Stimulated activated CD4-positive, alpha-beta T cell treated with anti-CD3 and anti-CD28 coated beads, Interleukin-12 subunit alpha, Interleukin-12 subunit beta, amount 100 ng/mL, for 48 hours (primary cell): ENCODE measurements at regions not wholly inside any gene's neighbourhood (a gene's known extent, or its start where the extent isn't known, plus 50 kb on each side); places are given as distances from the start of the nearest gene placed in this dataset.
"Not testable (repeated sequence)": the region's sequence is repeated elsewhere in the genome, so short reads cannot be mapped to it uniquely, and the experiment has no call there.

Experiments
- DNase-seq, 3 donors: peaks; one replicate each; pipeline ENCODE4 v3.0.0-alpha.2; 2020; ENCODE audit warnings: low read depth in 2 of 3, low spot score in 1 of 3

DNA sequence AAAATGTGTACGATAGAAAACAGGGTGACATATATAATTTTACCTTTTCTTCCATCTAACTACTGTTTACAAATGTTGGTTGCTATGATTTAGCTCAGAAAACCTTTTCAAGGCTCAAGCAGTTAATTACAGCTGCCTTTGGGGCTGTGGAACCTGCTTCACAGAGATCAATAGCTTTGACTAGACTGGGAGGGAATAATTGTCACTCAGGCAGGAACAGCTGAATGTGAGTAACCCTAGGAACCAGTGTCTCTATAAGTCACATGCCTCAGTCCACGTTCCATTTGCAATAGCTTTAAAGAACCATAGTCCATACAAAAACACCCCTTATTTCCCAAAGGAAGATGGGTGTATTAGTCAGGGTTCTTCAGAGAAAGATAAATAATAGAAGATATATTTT lies 306.8 kb upstream of the ERCC4 start:
- no peak for DNase-seq

DNA sequence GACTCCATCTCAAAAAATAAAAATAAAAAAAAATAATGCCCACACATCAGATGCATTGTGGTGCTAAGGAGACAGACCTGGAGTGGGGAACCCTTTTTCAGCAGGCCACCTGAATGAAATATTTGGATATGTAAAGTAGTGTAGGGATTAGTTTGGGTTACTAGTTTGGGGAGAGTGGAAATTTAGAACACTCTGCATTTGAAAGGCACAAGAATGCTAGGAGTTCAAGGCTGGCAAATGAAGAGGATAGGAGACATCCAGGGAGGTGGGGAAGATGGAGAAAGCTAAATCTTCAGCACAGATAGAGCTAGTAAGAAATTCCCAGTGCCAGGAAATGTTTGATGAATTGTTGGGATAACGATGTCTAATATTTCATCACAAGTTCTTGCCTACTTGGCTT lies 298.3 kb upstream of the ERCC4 start:
- no peak for DNase-seq

DNA sequence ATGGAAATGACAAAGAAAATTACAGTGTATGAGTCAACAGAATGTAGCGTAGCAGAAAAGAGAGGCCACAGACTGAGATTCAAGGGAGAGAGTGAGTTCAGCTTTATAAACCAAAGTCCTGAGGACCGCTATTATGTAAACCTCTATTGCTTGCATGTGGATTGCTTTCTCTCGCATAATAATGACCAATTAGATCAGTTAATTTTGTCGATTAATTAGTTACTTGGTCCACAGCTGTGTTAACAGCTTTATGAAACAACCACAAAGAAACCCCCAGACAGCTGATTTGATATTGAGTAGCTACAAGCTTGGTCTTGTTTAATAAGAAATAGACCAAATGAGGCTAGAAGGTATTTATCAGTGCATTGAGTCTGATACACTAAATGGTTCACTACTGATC lies 291.8 kb upstream of the ERCC4 start:
- no peak for DNase-seq

DNA sequence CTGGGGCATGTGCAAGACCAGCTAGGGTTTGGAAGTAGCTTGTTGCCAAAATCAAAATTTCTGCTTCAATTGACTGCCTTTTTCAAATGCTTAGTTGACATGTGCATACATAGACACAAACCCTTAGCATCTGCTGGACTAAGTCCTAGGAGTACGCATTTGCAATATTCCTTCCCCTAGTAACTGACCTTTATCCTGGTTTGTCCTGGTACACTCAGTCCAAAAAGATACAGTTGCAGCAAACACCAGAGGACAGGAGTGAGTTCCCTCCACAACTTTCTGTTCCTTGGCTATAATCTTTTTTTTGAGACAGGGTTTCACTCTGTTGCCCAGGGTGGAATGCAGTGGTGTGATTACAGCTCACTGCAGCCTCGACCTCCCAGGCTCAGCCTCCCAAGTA lies 290.2 kb upstream of the ERCC4 start:
- DNase-seq, result no peak

DNA sequence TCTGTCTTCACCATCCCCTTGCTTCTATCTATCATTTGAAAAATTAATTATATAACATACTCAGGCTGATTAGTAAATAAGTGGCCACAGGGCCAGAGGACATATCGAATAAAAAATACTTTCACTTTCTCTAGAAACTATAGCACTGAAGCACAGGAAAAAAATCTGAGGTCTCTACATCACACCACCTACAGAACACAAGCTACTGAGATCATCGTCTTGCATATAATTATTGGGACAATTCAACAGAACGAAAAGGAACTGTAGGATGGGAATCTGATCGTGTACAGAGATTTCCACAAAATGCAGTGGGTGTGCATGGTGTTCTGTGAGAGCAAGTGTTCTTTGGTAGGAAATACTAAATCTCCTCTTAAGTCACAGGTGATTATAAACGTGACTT lies 289.6 kb upstream of the ERCC4 start:
- no peak for DNase-seq

DNA sequence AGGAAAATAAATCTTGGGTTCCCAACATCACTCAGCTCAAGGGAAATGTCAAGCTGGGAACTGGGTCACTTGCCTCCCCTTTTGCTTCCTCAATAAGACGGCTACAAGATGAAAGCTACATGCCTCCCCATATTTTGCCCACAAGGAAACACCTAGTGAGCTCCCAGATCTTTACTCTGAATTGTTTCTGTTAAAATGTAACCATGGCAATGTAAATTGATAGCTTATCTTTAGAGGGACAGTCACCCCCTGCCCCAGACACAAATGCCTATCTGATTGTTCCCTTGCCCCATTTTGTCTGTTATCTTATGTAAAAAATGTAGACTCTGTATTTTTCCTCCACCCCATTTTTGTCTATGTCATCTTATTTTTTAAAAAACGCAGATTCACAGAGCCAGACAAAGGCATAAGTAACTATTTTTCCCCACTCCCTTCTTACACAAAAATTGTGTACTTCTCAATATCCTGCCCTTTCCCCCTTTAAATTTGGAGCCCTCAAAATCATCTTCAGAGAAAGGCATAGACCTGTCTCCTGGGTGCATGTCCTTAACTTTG lies 288.7 kb upstream of the ERCC4 start:
- no peak for DNase-seq

DNA sequence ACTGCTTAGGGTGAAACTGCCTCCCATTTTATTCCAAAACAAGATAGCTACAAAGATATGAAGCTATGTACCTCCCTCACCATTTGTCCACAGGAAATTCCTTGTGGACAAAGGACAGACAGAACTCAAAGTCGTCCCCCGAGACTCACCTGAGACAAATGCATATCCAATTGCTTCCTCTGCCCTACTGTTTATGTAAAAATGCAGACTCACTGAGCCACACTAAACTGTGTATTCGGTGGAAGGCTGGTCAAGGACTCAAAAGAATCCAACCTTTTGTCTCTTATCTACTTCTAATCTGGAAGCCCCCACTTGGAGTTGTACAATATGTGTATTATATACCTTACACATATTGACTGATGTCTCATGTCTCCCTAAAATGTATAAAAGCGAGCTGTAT lies 288.0 kb upstream of the ERCC4 start:
- no peak for DNase-seq

DNA sequence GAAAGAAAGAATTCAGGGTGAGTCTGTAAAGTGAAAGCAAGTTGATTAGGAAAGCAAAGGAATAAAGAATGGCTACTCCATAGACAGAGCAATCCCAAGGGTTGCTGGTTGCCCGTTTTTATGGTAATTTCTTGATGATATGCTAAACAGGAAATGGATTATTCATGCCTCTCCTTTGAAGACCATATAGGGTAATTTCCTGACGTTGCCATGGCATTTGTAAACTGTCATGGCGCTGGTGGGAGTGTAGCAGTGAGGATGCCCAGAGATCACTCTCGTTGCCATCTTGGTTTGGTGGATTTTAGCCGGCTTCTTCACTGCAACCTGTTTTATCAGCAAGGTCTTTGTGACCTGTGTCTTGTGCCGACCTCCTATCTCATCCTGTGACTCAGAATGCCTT lies 287.4 kb upstream of the ERCC4 start:
- not testable (repeated sequence) for DNase-seq

DNA sequence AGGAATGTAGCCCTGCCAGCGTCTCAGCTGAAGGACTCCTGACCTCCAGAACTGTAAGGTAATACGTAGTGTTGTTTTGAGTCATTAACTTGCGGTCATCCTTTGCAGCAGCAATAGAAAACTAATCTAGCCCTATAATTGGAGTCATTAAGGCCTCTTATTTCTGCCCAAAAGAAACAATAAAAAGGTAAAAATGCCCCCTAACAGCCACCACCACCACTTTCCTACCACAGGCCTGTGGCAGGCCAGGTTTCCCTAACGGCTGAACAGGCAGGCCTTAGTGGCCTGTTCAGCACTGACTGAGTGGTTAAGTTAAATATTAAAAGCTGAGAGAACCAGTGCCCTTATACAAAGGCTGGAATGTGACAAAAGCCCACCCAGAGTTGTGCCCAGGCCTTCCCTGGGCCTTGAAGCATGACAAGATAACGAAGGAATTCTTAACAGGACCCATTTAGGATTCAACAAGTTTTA lies 286.5 kb upstream of the ERCC4 start:
- DNase-seq, result no peak

DNA sequence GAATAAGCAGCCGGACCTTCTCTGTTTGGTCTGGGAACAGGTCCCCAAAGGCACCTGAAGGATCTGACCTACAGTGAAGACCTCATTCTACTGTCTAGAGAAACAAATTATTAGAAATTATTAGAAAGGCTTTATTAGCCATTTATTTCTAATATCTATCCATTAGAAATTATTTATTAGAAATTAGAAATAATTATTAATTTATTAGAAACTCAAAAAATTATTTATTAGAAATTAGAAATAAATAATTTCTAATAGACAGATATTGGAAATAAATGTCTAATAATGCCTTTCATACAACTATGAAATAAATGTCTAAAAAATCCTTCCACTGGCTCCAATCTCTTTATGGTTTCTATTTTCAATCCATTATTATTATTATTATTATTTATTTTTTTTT lies 285.7 kb upstream of the ERCC4 start:
- DNase-seq, result no peak

DNA sequence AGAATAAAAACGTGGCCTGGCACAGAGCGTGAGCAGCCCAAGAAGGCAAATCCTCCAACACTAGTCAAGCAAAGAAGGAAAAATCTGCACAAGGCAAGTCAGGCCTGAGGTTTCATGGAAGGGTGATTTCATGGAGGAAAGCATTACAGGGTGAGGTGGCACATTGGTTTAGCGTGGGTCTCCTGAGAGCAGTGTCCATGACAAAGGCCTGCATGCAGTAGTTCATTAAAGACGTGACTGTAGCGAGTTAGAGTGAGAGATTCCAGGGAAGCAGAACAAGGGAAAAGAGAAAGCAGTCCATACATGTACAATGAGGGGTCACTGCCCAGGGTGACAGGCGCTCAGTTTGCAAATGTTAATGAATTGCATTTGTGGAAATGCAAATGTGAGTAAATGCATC lies 285.0 kb upstream of the ERCC4 start:
- no peak for DNase-seq

DNA sequence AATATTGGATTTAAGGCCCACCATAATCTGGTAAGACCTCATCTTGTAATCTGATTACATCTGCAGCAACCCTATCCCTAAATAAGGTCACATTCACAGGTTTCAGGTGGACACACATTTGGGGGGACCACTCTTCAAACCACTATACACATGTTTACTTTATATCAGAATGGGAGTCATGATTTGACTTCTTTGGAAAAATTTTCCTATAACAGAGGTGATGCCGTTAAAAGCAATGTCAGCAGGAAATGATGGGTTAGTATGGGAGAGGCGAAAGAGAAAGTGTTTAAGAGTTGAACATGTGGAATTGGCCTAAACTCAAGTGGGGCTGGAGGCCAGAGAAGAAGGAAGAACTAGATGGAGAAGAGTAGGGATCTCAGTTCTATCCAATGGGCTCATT lies 281.7 kb upstream of the ERCC4 start:
- DNase-seq, result no peak

DNA sequence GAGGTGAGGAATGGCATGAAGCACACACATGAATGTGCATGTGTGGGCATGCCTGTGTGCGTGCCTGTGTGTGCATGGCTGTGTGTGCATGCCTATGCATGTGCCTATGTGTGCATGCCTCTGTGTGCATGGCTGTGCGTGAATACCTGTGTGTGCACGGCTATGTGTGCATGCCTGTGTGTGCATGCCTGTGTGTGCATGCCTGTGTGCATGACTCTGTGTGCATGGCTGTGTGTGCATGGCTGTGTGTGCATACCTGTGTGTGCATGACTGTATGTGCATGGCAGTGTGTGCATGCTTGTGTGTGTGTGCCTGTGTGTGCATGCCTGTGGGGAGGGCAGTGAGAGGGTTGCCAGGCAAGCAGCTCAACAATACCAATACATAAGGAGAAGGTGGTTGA lies 276.5 kb upstream of the ERCC4 start:
- no peak for DNase-seq

DNA sequence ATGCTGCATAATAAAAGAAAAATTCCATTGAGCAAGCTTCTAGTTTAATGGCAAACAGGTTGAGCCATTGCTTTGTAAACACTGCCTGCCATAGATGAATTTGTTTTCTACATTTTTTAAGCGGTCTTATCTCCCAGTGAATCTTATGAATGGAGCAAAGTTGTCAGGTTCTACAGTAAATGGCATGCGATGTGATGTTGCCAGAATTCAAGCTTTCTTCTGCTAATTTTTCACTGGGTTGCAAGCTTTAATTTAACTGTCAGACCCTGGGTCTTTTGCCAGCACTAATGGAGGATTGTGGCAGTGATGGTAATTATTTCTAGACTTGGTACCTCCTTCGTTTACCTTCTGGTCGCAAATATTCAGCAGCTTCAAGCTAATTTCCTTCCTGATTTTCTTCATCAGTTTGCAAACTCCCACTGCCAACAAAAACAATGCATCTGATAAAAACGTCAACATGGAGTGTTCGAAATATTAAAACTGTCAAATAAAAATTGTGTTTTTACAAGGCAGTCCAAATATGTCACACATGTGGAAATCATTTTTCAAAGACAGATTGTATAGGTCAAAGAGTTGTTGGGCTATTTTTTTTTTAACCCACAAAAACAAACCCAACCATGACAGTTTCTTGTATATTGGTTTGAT lies 274.2 kb upstream of the ERCC4 start:
- no peak for DNase-seq

DNA sequence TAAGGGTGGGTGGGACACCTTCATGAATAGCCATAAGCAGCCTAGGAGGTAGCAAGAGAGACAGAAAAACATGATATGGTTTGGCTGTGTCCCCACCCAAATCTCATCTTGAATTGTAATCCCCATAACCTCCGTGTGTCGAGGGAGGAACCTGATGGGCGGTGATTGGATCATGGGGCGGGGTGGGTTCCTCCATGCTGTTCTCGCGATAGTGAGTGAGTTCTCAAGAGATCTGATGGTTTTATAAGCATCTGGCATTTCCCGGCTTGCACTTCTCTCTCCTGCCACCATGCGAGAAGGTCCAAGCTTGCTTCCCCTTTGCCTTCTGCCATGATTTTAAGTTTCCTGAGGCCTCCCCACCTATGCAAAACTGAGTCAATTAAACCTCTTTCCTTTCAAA lies 259.1 kb upstream of the ERCC4 start:
- DNase-seq, result no peak

DNA sequence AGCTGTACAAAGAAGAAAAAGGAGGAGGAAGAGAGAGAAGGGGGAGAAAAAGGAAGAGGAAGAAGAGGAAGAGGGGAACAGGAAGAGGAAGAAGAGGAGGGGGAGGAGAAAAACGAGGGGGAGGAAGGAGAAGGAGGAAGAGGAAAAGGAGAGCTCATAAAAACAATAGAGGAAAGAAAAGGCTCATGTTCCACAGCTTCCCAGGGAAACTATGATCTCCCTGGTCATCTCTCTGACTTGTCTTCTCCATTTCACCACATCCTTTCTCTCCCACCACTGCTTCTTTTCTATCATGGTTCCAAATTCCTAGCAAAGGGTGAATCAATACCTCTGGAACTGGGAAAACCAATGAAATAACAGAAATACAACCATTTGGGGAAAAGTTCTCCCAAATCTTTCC lies 254.1 kb upstream of the ERCC4 start:
- DNase-seq, result no peak

DNA sequence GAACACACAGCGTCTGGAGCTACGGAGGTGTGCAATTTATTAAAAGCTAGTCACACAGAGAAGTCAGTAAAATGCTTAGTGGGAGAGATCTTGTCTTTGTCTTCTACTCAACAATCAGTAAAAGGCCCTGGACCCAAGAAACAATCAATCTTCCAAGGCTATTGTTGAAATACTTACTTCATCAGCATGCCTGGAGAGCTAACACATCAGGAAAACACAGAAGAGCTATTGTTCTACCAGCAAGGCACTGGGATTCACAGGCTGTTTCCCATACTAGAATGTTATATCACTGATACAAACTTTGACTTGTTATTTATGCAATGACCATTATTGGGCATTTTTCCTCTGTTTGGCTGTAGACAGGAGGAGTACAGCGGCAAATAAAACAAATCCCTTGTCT lies 247.8 kb upstream of the ERCC4 start:
- DNase-seq, result no peak

DNA sequence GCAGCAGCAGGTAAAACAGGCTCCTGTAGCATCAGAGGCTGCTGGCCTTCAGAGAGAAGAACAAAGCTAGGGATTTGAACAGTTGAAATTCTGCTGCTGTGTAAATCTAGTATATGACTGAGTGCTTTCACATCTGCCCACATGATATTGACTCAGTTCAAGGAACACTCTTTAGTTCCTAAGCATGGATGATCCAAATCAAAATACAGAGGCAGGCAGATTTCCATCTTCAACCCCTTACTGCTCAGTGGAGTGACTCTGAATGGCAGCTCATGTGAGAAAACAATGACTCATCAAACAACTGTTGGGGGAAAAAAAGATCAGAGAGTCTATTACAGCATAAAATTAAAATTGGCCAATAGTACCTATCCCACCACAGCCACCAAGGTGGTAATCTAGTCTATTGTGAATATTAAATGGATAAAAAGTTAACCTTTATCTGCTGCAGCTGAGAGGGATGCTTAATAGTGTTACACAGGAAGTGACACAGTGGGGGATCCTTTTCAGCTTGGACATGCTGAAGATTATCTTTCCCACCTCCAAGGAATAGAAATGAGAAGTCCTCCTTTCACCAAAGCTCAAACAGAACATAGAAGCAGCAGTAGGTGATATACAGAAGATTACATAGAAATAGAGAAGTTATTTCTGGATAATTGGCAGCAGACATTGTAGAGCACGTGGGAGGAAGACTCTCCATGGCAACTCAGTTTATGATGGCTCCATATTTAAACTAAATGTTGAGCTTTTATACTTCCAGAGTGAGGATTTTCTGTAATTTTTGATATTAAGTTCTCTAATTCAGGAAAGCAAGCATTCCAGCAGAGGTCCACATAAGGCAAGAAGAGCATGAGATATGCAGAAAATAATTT lies 239.7 kb upstream of the ERCC4 start:
- no peak for DNase-seq

DNA sequence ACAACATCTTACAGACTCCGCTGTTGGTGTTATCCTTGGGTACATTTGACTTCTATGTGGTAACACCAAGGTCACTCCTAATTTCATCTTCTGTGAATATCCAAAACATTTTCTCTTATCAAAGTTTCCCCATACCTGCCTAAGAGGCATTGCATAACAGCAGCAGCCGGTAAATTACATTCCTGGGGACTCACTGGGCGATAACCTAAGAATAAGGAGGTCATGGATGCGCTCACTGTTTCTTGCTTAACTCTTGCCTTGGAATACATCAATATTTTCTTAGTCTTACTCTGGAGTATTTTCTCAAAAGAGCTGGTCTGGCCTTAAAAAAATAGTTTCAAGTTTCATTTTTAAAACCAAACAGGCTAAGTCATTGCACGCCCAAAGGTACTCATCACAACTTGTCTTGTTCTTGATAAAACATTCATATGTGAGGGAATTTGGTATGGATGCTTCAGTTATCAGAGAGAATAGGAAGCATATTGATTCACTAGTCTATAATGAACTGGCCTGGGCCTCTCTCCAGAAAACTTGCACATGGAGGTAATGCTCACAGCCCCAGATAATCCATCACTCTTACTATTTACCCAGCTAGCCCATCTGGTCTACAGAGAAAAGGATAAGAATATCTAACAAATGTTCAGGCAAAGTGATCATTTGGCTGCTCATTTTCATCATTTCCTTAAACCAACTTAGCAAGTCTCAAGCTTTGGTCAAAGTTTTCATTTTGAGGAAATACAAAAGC lies 235.0 kb upstream of the ERCC4 start:
- no peak for DNase-seq

DNA sequence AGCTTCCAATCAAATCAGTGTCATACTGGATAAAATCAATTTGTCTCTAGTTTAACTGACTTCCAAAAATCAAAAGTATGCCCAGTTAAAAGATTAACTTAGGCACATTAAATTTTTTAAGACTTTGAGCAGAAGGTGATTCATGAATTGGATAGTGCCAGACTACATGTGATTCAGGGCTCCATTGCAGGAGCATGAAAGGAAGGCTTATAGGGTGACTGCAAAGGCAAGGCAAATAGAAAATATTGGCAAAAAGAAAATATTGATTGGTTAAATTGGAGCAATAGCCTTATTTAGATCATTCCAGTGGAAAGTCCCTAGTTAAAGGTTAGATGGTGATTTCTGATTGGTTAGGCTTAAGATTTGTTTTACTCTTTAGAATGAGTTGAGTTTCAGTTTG lies 223.9 kb upstream of the ERCC4 start:
- DNase-seq, result no peak

DNA sequence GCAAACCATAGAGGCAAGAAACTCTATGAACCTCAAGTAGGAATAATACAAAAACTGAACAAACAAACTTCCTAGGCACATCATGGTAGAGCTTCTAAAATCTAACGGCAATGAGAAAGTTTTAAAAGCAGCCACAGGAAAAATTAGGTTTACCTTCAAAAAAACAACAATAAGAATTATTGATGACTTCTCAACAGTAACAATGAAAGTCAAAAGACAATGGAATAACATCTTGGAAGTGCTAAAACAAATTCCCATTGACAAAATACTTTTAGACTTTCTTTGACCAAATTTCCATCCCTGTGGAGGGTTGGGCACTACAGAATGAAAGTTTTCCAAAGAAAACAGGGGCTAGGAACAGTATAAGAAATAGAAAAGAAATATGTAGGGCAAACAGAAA lies 222.9 kb upstream of the ERCC4 start:
- DNase-seq, result no peak

DNA sequence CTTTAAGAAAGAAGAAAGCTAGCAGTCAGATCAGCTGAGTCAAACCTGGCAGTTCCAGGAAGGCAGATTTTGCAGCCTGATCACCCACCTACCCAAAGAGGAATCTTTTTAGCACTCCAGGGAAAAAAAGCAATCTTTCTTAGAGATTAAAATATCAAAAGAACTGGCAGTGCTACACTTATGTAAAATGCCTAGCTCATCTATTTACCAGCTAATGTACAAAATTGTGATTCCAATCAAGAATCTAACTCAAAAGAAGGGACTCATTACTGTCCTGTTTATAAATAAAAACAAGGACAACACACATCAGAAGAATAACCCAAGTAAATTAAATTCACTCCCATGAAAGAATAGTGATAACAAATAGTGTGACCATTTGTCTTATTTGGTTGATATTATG lies 222.4 kb upstream of the ERCC4 start:
- no peak for DNase-seq
